ENCODE measurements at regions not wholly inside any gene's neighbourhood (a gene's known extent, or its start where the extent isn't known, plus 50 kb on each side); places are given as distances from the start of the nearest gene placed in this dataset.

GRCh38 chr18:28357766-28358401 is 181.0 kb upstream of the CDH2 start:
- Histone ChIP-seq H3K4me1 (ENCODE audit: control insufficient read depth, insufficient read depth, low read length) (no peaks in the 10 kb centered on the region), H3K4me3 (ENCODE audit: low read depth in 2 of 2, low read length in 2 of 2) (no peak overlapping the region), H3K9me3 (ENCODE audit: control insufficient read depth, insufficient read depth, low read depth, low read length) (no peaks in the 10 kb centered on the region), H3K27ac (ENCODE audit: low read length) (no peak overlapping the region), H3K36me3 (ENCODE audit: control insufficient read depth, insufficient read depth, low read length) (no peaks in the 10 kb centered on the region), H3K27me3 (ENCODE audit: control insufficient read depth, insufficient read depth, low read length) (no peaks in the 10 kb centered on the region)
- no peak for ATAC-seq
- ChIA-PET POLR2A (no interaction called here), CTCF (no interaction called here)
- intact Hi-C loops (cut with micrococcal nuclease; ENCODE audit: unreplicated experiment): no loop called here
- no peak for DNase-seq (ENCODE audit: low read depth, low spot score)
- TF ChIP-seq REST (IDR thresholded peaks at IDR 0.05; ENCODE audit: insufficient read depth in 1 of 2, low read depth in 2 of 2, low read length in 1 of 2) (no peak), CTCF (IDR thresholded peaks at IDR 0.05) (no peak), SIN3A (IDR thresholded peaks at IDR 0.05; ENCODE audit: borderline replicate concordance, insufficient read depth, low read depth, low read length) (no peak), POLR2AphosphoS5 (IDR thresholded peaks at IDR 0.05; ENCODE audit: low read depth, low read length) (no peak), TCF7L2 (IDR thresholded peaks at IDR 0.05; ENCODE audit: low read depth, low read length) (no peak)
- no TSS peak for BruUV-seq (replicated peaks)
- in situ Hi-C loops (cut with HindIII; ENCODE audit: low pct_unique_long_range_greater_than_20kb, low sequenced_read_pairs): no loop called here

GRCh38 chr18:28350821-28351220 is 173.9 kb upstream of the CDH2 start:
- in situ Hi-C loops (cut with HindIII; ENCODE audit: low pct_unique_long_range_greater_than_20kb, low sequenced_read_pairs): no loop called here
- H3K27ac ChIP-seq (ENCODE audit: low read length): no peak overlapping the region
- POLR2A ChIA-PET: no interaction called here
- no peaks in the 10 kb centered on the region for H3K9me3 ChIP-seq (ENCODE audit: control insufficient read depth, insufficient read depth, low read depth, low read length)
- no peak for TF ChIP-seq TCF7L2 (IDR thresholded peaks at IDR 0.05; ENCODE audit: low read depth, low read length)
- TF ChIP-seq POLR2AphosphoS5 (IDR thresholded peaks at IDR 0.05; ENCODE audit: low read depth, low read length): no peak
- intact Hi-C loops (cut with micrococcal nuclease; ENCODE audit: unreplicated experiment): no loop called here
- CTCF ChIA-PET: no interaction called here
- H3K27me3 ChIP-seq (ENCODE audit: control insufficient read depth, insufficient read depth, low read length): no peaks in the 10 kb centered on the region
- no peaks in the 10 kb centered on the region for H3K4me1 ChIP-seq (ENCODE audit: control insufficient read depth, insufficient read depth, low read length)
- BruUV-seq (replicated peaks): no TSS peak
- H3K36me3 ChIP-seq (ENCODE audit: control insufficient read depth, insufficient read depth, low read length): no peaks in the 10 kb centered on the region
- ATAC-seq (no peak), DNase-seq (ENCODE audit: low read depth, low spot score) (no peak)
- H3K4me3 ChIP-seq (ENCODE audit: low read depth in 2 of 2, low read length in 2 of 2): no peak overlapping the region

DNA sequence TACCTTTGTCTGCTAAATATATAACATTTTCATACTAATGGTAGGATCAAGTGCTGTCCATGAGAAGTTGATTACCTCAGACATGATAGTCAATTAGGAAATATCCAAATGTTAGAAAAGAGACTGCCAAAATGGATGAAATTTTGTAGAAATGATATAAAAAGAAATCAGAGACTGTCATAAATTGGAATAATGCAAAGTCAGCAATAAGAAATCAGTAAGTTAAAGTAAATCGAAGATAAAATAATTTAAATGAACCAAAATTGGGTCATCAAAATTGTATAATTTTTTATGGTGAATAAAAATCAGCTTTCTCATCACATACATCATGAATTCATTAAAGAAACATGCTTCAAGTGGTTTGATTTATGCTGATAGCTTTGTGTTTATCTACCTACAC is 165.3 kb upstream of the CDH2 start:
- Histone ChIP-seq H3K36me3 (ENCODE audit: control insufficient read depth, insufficient read depth, low read length) (no peaks in the 10 kb centered on the region), H3K4me3 (ENCODE audit: low read depth in 2 of 2, low read length in 2 of 2) (no peak overlapping the region), H3K9me3 (ENCODE audit: control insufficient read depth, insufficient read depth, low read depth, low read length) (no peaks in the 10 kb centered on the region), H3K27ac (ENCODE audit: low read length) (no peak overlapping the region), H3K27me3 (ENCODE audit: control insufficient read depth, insufficient read depth, low read length) (no peaks in the 10 kb centered on the region), H3K4me1 (ENCODE audit: control insufficient read depth, insufficient read depth, low read length) (no peaks in the 10 kb centered on the region)
- in situ Hi-C loops (cut with HindIII; ENCODE audit: low pct_unique_long_range_greater_than_20kb, low sequenced_read_pairs) (no loop called here), intact Hi-C loops (cut with micrococcal nuclease; ENCODE audit: unreplicated experiment) (no loop called here)
- no peak for ATAC-seq
- TF ChIP-seq SIN3A (IDR thresholded peaks at IDR 0.05; ENCODE audit: borderline replicate concordance, insufficient read depth, low read depth, low read length) (no peak), POLR2AphosphoS5 (IDR thresholded peaks at IDR 0.05; ENCODE audit: low read depth, low read length) (no peak), REST (IDR thresholded peaks at IDR 0.05; ENCODE audit: insufficient read depth in 1 of 2, low read depth in 2 of 2, low read length in 1 of 2) (no peak), TCF7L2 (IDR thresholded peaks at IDR 0.05; ENCODE audit: low read depth, low read length) (no peak), CTCF (IDR thresholded peaks at IDR 0.05) (no peak)
- ChIA-PET POLR2A (no interaction called here), CTCF (no interaction called here)
- DNase-seq (ENCODE audit: low read depth, low spot score): no peak
- no TSS peak for BruUV-seq (replicated peaks)

All from Panc1 (cell line).